ENCODE measurements at regions not wholly inside any gene's neighbourhood (a gene's known extent, or its start where the extent isn't known, plus 50 kb on each side); places are given as distances from the start of the nearest gene placed in this dataset.

- Histone ChIP-seq H3K4me3 (ENCODE audit: low read depth, low read length) (no peak overlapping the region), H3K27me3 (no peaks in the 10 kb centered on the region), H3K36me3 (no peaks in the 10 kb centered on the region), H3K9me3 (no peaks in the 10 kb centered on the region), H3K4me1 (no peaks in the 10 kb centered on the region)
- no peak for DNase-seq
- TF ChIP-seq, protein P1, sequence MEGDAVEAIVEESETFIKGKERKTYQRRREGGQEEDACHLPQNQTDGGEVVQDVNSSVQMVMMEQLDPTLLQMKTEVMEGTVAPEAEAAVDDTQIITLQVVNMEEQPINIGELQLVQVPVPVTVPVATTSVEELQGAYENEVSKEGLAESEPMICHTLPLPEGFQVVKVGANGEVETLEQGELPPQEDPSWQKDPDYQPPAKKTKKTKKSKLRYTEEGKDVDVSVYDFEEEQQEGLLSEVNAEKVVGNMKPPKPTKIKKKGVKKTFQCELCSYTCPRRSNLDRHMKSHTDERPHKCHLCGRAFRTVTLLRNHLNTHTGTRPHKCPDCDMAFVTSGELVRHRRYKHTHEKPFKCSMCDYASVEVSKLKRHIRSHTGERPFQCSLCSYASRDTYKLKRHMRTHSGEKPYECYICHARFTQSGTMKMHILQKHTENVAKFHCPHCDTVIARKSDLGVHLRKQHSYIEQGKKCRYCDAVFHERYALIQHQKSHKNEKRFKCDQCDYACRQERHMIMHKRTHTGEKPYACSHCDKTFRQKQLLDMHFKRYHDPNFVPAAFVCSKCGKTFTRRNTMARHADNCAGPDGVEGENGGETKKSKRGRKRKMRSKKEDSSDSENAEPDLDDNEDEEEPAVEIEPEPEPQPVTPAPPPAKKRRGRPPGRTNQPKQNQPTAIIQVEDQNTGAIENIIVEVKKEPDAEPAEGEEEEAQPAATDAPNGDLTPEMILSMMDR (IDR thresholded peaks at IDR 0.05; ENCODE audit: low read depth, low read length): no peak
These were observed 1118.1 kb upstream of the PRKX start for GRCh38 chrX:4831574-4831973.

GRCh38 chrX:4830880-4831557 lies 1117.6 kb upstream of the PRKX start:
- no peaks in the 10 kb centered on the region for H3K27me3 ChIP-seq
- no peak overlapping the region for H3K4me3 ChIP-seq (ENCODE audit: low read depth, low read length)
- DNase-seq: no peak
- no peaks in the 10 kb centered on the region for H3K4me1 ChIP-seq
- no peaks in the 10 kb centered on the region for H3K9me3 ChIP-seq
- no peaks in the 10 kb centered on the region for H3K36me3 ChIP-seq
- TF ChIP-seq, protein P1 (IDR thresholded peaks at IDR 0.05; ENCODE audit: low read depth, low read length): no peak

GRCh38 chrX:4825550-4825949 lies 1112.1 kb upstream of the PRKX start:
- no peaks in the 10 kb centered on the region for H3K27me3 ChIP-seq
- H3K9me3 ChIP-seq: no peaks in the 10 kb centered on the region
- no peaks in the 10 kb centered on the region for H3K36me3 ChIP-seq
- H3K4me3 ChIP-seq (ENCODE audit: low read depth, low read length): no peak overlapping the region
- TF ChIP-seq, protein P1 (IDR thresholded peaks at IDR 0.05; ENCODE audit: low read depth, low read length): no peak
- DNase-seq: no peak
- no peaks in the 10 kb centered on the region for H3K4me1 ChIP-seq

DNA sequence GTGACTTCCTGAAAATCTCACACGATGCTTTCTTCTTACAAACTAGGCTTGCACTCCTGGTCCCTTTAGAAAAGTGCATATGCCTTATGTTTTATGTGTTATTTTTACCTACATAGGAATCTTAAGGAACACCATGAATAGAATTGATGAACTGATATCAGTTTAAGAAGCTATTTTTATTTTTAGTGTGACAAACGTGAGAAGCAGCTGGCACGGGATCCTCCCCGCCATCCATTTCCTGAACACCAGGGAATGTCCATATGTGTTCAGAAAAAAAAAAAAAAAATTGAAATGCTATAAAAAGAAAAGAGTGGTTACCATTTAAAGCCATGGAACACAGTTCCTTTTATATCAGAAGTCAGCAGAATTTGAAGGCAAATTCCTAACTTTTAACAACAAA lies 1096.1 kb upstream of the PRKX start:
- no peaks in the 10 kb centered on the region for H3K4me1 ChIP-seq
- no peak overlapping the region for H3K4me3 ChIP-seq (ENCODE audit: low read depth, low read length)
- H3K27me3 ChIP-seq: no peaks in the 10 kb centered on the region
- TF ChIP-seq, protein P1 (IDR thresholded peaks at IDR 0.05; ENCODE audit: low read depth, low read length): no peak
- no peaks in the 10 kb centered on the region for H3K9me3 ChIP-seq
- no peaks in the 10 kb centered on the region for H3K36me3 ChIP-seq
- DNase-seq: no peak

DNA sequence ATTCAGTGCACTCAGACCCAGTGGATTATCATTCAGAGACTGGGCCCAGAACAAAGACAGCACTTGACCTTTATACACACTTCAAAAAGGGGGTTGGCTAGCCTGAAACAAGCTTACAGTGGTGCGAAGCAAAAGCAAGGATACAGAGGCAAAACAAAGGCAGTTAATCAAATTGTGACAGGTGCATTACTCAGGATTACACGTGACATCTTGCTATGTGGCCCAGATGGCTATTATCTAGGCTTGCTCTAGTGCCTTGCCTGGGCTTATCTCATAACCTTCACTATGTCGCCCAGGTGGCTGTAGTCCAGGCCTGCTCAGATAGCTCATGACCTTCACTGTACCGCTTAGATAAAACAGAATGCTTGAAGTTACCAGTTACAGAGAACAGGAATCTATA lies 1092.1 kb upstream of the PRKX start:
- Histone ChIP-seq H3K36me3 (no peaks in the 10 kb centered on the region), H3K4me1 (no peaks in the 10 kb centered on the region), H3K4me3 (ENCODE audit: low read depth, low read length) (no peak overlapping the region), H3K9me3 (no peaks in the 10 kb centered on the region), H3K27me3 (no peaks in the 10 kb centered on the region)
- TF ChIP-seq, protein P1 (IDR thresholded peaks at IDR 0.05; ENCODE audit: low read depth, low read length): no peak
- no peak for DNase-seq

GRCh38 chrX:4800756-4801155 lies 1087.3 kb upstream of the PRKX start:
- Histone ChIP-seq H3K4me3 (ENCODE audit: low read depth, low read length) (no peak overlapping the region), H3K36me3 (no peaks in the 10 kb centered on the region), H3K27me3 (no peaks in the 10 kb centered on the region), H3K4me1 (no peaks in the 10 kb centered on the region), H3K9me3 (no peaks in the 10 kb centered on the region)
- no peak for DNase-seq
- TF ChIP-seq, protein P1 (IDR thresholded peaks at IDR 0.05; ENCODE audit: low read depth, low read length): no peak

All from BE2C (cell line).